Esophagus squamous epithelium (tissue), 5 donors: ENCODE measurements at regions not wholly inside any gene's neighbourhood (a gene's known extent, or its start where the extent isn't known, plus 50 kb on each side); places are given as distances from the start of the nearest gene placed in this dataset.
"Not testable (repeated sequence)": the region's sequence is repeated elsewhere in the genome, so short reads cannot be mapped to it uniquely, and the experiment has no call there.

ENCODE experiments used
- DNase-seq: peaks from one replicate; lab custom pipeline; 2025; lab: John Stamatoyannopoulos, UW
- H3K27ac ChIP-seq, 4 donors: fragments of 200-600 bp; sonication (generic); one replicate each; pipeline ENCODE4 v1.5.1; 2016 to 2019; ENCODE audit warnings: mild to moderate bottlenecking in 1 of 4
- H3K27me3 ChIP-seq, 4 donors: fragments of 200-600 bp; sonication (generic); 1 replicate in 3 of 4; 2 replicates in 1 of 4; pipeline versions ENCODE4 v1.5.1 to v1.6.0; 2017 to 2021; ENCODE audit warnings: antibody characterized with exemption in 1 of 4
- H3K36me3 ChIP-seq, 3 donors: fragments of 200-600 bp; sonication (generic); one replicate each; pipeline ENCODE4 v1.5.1; 2016 to 2019
- H3K4me1 ChIP-seq, 3 donors: fragments of 200-600 bp; sonication (generic); one replicate each; pipeline ENCODE4 v1.5.1; 2017 to 2019
- H3K4me3 ChIP-seq, 4 donors: fragments of 200-600 bp; sonication (generic); 1 replicate in 3 of 4; 2 replicates in 1 of 4; pipeline ENCODE4 v1.5.1; 2016 to 2019; ENCODE audit warnings: mild to moderate bottlenecking in 2 of 4, moderate library complexity in 1 of 4
- H3K9me3 ChIP-seq, 3 donors: fragments of 200-600 bp; sonication (generic); one replicate each; pipeline ENCODE4 v1.5.1; 2016 to 2019
- POLR2A ChIP-seq, 4 donors: fragments of 450-650 bp; IDR thresholded peaks; one replicate each; pipeline ENCODE4 v1.6.1; 2017; ENCODE audit warnings: antibody characterized with exemption in 4 of 4, mild to moderate bottlenecking in 4 of 4, moderate library complexity in 3 of 4
- WGBS, 2 donors: methylation state at CpG; one replicate each; pipeline ENCODE4 v1.1.5; 2018; 5-methylcytosine and 5-hydroxymethylcytosine counted together
- intact Hi-C: fragments of 100-400 bp; cut with DNase I; formaldehyde crosslinking; loops from one replicate; pipeline ENCODE4 v1.15.0; 2022
- TF ChIP-seq, protein P1 (sequence below), 6 experiments: fragments of 450-650 bp in 4 of 6; fragments of 200-600 bp in 2 of 6; sonication (generic) in 2 of 6; IDR thresholded peaks; one replicate each; pipeline ENCODE4 v1.5.1; 2016 to 2019; ENCODE audit warnings: antibody characterized with exemption in 6 of 6, mild to moderate bottlenecking in 4 of 6, moderate library complexity in 4 of 6
- donor health status: DM: yes; HTN: yes; CAD: no.

GRCh38 chr6:168849459-168849858 lies 404.2 kb downstream of the THBS2 start:
- intact Hi-C loops, result no loop called here
- TF ChIP-seq POLR2A (IDR thresholded peaks at IDR 0.05), result no peak
- TF ChIP-seq, protein P1, sequence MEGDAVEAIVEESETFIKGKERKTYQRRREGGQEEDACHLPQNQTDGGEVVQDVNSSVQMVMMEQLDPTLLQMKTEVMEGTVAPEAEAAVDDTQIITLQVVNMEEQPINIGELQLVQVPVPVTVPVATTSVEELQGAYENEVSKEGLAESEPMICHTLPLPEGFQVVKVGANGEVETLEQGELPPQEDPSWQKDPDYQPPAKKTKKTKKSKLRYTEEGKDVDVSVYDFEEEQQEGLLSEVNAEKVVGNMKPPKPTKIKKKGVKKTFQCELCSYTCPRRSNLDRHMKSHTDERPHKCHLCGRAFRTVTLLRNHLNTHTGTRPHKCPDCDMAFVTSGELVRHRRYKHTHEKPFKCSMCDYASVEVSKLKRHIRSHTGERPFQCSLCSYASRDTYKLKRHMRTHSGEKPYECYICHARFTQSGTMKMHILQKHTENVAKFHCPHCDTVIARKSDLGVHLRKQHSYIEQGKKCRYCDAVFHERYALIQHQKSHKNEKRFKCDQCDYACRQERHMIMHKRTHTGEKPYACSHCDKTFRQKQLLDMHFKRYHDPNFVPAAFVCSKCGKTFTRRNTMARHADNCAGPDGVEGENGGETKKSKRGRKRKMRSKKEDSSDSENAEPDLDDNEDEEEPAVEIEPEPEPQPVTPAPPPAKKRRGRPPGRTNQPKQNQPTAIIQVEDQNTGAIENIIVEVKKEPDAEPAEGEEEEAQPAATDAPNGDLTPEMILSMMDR (IDR thresholded peaks at IDR 0.05), result no peak
- WGBS, 2 donors, result 40 to 76% methylated on average over 1 to 3 of the region's 8 CpGs
- Histone ChIP-seq H3K27ac (no peak overlapping the region), H3K9me3 (no peaks in the 10 kb centered on the region), H3K4me3 (no peak overlapping the region), H3K27me3 (no peaks in the 10 kb centered on the region), H3K36me3 (no peaks in the 10 kb centered on the region), H3K4me1 (peaks cover 0 to 14% (median 0%) of the 10 kb centered on the region in 3 donors)
- no peak for DNase-seq

DNA sequence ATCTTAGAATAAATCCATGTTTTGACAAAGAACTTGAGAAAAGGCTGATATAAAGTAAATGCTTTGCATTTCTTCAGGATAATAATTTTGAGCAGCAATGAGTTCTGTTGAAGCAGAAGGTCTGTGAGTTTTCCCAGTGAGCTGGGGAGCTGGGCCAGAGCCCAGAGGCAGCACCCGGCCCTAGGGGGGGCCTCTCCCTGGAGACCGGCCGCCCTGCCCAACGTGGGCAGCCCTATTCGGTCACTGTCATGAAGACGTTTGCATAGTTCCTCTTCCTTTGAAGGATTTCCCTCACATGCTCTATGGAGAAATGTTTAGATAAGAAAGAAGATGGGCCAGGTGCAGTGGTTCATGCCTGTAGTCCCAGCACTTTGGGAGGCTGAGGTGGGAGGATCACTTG lies 404.8 kb downstream of the THBS2 start:
- WGBS, 2 donors, result 62 to 63% methylated on average over 3 to 6 of the region's 6 CpGs
- DNase-seq, result no peak

DNA sequence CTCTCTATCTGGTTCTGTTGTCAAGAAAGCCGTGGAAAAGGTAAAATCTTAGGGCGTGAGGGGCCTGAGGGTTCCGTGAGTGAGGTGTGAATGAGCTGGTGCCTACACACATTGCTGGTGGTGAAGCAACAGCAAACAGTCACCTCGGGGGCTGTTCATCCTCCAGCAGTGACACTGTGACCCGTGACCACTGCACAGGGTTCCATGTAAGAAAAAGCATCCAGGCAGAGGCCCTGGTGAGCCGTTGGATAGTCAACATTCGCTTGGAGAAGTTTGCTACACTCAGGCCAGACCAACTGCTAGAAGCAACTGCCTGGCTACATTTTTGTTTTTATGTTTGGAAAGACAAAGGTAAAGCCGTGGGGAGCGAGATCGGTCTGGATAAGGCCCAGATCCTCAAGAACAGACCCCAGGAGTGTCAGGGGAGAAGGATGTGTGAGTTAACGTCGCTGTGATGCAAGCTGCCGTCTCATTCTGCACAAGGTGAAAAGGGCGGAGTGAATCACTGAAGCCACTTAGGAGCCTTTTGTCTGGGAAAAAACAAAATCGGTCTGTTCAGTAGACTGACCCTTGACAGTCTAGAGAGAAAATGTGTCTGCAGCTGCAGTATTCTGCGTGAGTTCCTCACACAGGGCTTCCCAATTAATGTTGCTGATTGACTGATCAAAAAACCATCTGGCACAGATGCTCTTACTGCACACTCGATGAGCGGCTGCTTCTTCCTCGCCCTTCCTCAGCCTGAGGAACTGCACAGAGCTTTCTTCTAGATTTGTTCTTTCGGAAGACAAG lies 404.0 kb downstream of the SMOC2 start:
- Histone ChIP-seq H3K9me3 (peaks cover 0 to 4% (median 0%) of the 10 kb centered on the region in 3 donors), H3K27me3 (no peaks in the 10 kb centered on the region), H3K4me3 (no peak overlapping the region), H3K27ac (no peak overlapping the region), H3K4me1 (no peaks in the 10 kb centered on the region), H3K36me3 (no peaks in the 10 kb centered on the region)
- TF ChIP-seq, protein P1 (IDR thresholded peaks at IDR 0.05), result no peak
- TF ChIP-seq POLR2A (IDR thresholded peaks at IDR 0.05), result no peak
- no peak for DNase-seq
- WGBS, 2 donors, result 76 to 82% methylated on average over 16 to 19 of the region's 20 CpGs
- intact Hi-C loops, result no loop called here

More for the DNA sequence above, 404.8 kb downstream of the THBS2 start:
- Histone ChIP-seq H3K27me3 (no peaks in the 10 kb centered on the region), H3K4me1 (peaks cover 0 to 14% (median 0%) of the 10 kb centered on the region in 3 donors), H3K27ac (no peak overlapping the region), H3K36me3 (no peaks in the 10 kb centered on the region), H3K4me3 (no peak overlapping the region), H3K9me3 (no peaks in the 10 kb centered on the region)
- intact Hi-C loops, result no loop called here
- no peak for TF ChIP-seq POLR2A (IDR thresholded peaks at IDR 0.05)
- TF ChIP-seq, protein P1 (IDR thresholded peaks at IDR 0.05), result no peak

DNA sequence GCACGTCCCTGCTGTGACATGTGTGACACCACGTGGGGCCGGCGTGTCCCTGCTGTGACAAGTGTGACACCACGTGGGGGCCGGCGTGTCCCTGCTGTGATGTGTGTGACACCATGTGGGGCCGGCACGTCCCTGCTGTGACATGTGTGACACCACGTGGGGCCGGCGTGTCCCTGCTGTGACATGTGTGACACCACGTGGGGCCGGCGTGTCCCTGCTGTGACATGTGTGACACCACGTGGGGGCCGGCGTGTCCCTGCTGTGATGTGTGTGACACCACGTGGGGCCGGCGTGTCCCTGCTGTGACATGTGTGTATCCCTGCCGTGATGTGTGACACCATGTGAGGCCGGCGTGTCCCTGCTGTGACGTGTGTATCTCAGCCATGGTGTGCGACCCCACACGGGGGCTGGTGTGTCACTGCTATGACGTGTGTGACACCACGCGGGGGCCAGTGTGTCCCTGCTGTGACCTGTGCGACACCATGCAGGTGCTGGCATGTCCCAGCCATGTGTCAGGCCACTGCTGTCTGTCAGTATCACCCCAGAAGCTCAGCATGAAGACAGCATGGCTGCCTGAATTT lies 401.7 kb downstream of the SMOC2 start:
- H3K4me3 ChIP-seq, DNase-seq, intact Hi-C loops, H3K27me3 ChIP-seq, H3K4me1 ChIP-seq, H3K27ac ChIP-seq, H3K9me3 ChIP-seq, H3K36me3 ChIP-seq: not testable (repeated sequence)
- WGBS, 2 donors, result 80% methylated on average over 2 of the region's 31 CpGs; no CpG with 5 or more reads in 1 of the 2 donors

DNA sequence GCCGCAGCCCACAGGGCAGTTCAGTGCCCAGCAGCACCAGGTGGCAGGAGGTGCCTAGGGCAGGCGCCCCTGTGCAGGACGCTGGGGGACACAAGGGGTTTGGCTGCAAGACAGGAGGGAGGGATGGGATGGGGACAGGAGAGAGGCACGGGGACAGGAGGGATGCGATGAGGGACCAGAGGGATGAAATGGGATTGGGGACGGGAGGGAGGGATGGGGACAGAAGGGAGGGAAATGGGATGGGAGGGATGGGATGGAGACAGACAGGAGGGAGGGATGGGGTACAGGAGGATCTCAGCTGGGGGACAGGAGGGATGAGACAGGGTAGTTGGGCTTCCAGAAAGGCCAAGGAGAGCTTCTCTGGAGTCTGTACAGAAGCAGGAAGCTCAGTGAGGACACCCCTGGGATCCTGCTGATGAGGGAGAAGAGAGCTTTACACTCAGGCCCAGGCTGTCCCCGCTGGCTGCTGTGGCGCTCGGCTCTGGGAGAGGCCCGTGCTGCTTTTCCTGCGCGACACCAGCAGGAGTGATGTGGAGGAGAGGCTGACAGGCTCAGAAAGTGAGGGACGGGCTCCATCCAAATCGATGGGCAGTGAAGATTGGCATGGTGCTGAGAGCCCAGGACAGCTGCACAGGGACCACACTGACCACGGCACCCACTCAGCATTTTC lies 400.8 kb downstream of the SMOC2 start:
- TF ChIP-seq, protein P1 (IDR thresholded peaks at IDR 0.05), result no peak
- no peak for TF ChIP-seq POLR2A (IDR thresholded peaks at IDR 0.05)
- Histone ChIP-seq H3K36me3 (no peaks in the 10 kb centered on the region), H3K4me1 (no peaks in the 10 kb centered on the region), H3K27ac (no peak overlapping the region), H3K4me3 (no peak overlapping the region), H3K27me3 (no peaks in the 10 kb centered on the region), H3K9me3 (peaks cover 0 to 4% (median 0%) of the 10 kb centered on the region in 3 donors)
- WGBS, 2 donors, result 68 to 73% methylated on average over 9 to 12 of the region's 15 CpGs
- intact Hi-C loops, result no loop called here
- no peak for DNase-seq

DNA sequence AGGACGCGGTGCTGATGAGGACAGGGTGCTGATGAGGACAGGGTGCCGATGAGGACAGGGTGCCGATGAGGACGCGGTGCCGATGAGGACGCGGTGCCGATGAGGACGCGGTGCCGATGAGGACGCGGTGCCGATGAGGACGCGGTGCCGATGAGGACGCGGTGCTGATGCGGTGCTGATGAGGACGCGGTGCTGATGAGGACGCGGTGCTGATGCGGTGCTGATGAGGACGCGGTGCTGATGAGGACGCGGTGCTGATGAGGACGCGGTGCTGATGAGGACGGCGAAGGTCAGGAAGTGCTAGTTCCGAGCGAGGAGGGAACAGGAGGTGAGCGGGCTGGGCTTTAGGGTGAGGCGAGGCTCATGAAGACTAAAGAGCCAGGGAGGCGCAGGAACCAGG lies 399.9 kb downstream of the SMOC2 start:
- H3K4me3 ChIP-seq, H3K27ac ChIP-seq, H3K36me3 ChIP-seq, DNase-seq, H3K9me3 ChIP-seq, H3K4me1 ChIP-seq, H3K27me3 ChIP-seq, intact Hi-C loops: not testable (repeated sequence)
- 67 to 88% methylated on average over 25 to 39 of the region's 40 CpGs for WGBS, 2 donors

DNA sequence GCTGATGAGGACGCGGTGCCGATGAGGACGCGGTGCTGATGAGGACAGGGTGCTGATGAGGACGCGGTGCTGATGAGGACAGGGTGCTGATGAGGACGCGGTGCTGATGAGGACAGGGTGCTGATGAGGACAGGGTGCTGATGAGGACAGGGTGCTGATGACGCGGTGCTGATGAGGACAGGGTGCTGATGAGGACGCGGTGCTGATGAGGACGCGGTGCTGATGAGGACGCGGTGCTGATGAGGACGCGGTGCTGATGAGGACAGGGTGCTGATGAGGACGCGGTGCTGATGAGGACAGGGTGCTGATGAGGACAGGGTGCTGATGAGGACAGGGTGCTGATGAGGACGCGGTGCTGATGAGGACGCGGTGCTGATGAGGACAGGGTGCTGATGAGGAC lies 399.3 kb downstream of the SMOC2 start:
- H3K27ac ChIP-seq, intact Hi-C loops, H3K4me3 ChIP-seq, H3K27me3 ChIP-seq, H3K4me1 ChIP-seq, H3K9me3 ChIP-seq, DNase-seq, H3K36me3 ChIP-seq: not testable (repeated sequence)
- 80 to 84% methylated on average over 5 to 23 of the region's 25 CpGs for WGBS, 2 donors
